ENCODE measurements at regions not wholly inside any gene's neighbourhood (a gene's known extent, or its start where the extent isn't known, plus 50 kb on each side); places are given as distances from the start of the nearest gene placed in this dataset.

GRCh38 chr3:176787506-176787905 is 409.8 kb downstream of the TBL1XR1 start:
- no peak overlapping the region for H3K4me2 ChIP-seq
- no peaks in the 10 kb centered on the region for H3K27me3 ChIP-seq
- H3K9ac ChIP-seq, result no peak overlapping the region
- no peak overlapping the region for H3K4me3 ChIP-seq
- H3K4me1 ChIP-seq, result no peaks in the 10 kb centered on the region
- no peak overlapping the region for H3K27ac ChIP-seq
- no peaks in the 10 kb centered on the region for H4K20me1 ChIP-seq
- H3K9me3 ChIP-seq, result no peaks in the 10 kb centered on the region
- no peaks in the 10 kb centered on the region for H3K36me3 ChIP-seq
- no peak for TF ChIP-seq Cebpa-rat (IDR thresholded peaks at IDR 0.05)

- no peaks in the 10 kb centered on the region for H4K20me1 ChIP-seq
- H3K4me3 ChIP-seq, result no peak overlapping the region
- H3K9ac ChIP-seq, result no peak overlapping the region
- no peaks in the 10 kb centered on the region for H3K9me3 ChIP-seq
- no peak overlapping the region for H3K4me2 ChIP-seq
- H3K27ac ChIP-seq, result no peak overlapping the region
- TF ChIP-seq Cebpa-rat (IDR thresholded peaks at IDR 0.05), result no peak
- no peaks in the 10 kb centered on the region for H3K4me1 ChIP-seq
- no peaks in the 10 kb centered on the region for H3K27me3 ChIP-seq
- H3K36me3 ChIP-seq, result no peaks in the 10 kb centered on the region
Measured at GRCh38 chr3:176785171-176785570, 412.1 kb downstream of the TBL1XR1 start.

GRCh38 chr3:176780766-176781165 is 416.5 kb downstream of the TBL1XR1 start:
- Histone ChIP-seq H3K36me3 (no peaks in the 10 kb centered on the region), H3K4me2 (no peak overlapping the region), H4K20me1 (no peaks in the 10 kb centered on the region), H3K4me1 (no peaks in the 10 kb centered on the region), H3K27me3 (no peaks in the 10 kb centered on the region), H3K9me3 (no peaks in the 10 kb centered on the region), H3K9ac (no peak overlapping the region), H3K27ac (no peak overlapping the region), H3K4me3 (no peak overlapping the region)
- TF ChIP-seq Cebpa-rat (IDR thresholded peaks at IDR 0.05), result no peak

- Histone ChIP-seq H3K9me3 (peaks cover 16% of the 10 kb centered on the region), H3K4me3 (no peak overlapping the region), H4K20me1 (no peaks in the 10 kb centered on the region), H3K4me2 (no peak overlapping the region), H3K27me3 (no peaks in the 10 kb centered on the region), H3K9ac (no peak overlapping the region), H3K27ac (no peak overlapping the region), H3K4me1 (no peaks in the 10 kb centered on the region), H3K36me3 (no peaks in the 10 kb centered on the region)
- no peak for TF ChIP-seq Cebpa-rat (IDR thresholded peaks at IDR 0.05)
Measured at GRCh38 chr3:176776622-176777175, 420.6 kb downstream of the TBL1XR1 start.

GRCh38 chr3:176769547-176770190 is 427.6 kb downstream of the TBL1XR1 start:
- TF ChIP-seq Cebpa-rat (IDR thresholded peaks at IDR 0.05), result no peak
- Histone ChIP-seq H3K4me3 (no peak overlapping the region), H3K9me3 (peaks cover 20% of the 10 kb centered on the region), H3K36me3 (no peaks in the 10 kb centered on the region), H3K9ac (no peak overlapping the region), H3K27ac (no peak overlapping the region), H3K4me1 (no peaks in the 10 kb centered on the region), H3K4me2 (no peak overlapping the region), H3K27me3 (no peaks in the 10 kb centered on the region), H4K20me1 (no peaks in the 10 kb centered on the region)

- no peak for TF ChIP-seq Cebpa-rat (IDR thresholded peaks at IDR 0.05)
- Histone ChIP-seq H3K27ac (no peak overlapping the region), H3K9ac (no peak overlapping the region), H3K4me3 (no peak overlapping the region), H4K20me1 (no peaks in the 10 kb centered on the region), H3K4me2 (no peak overlapping the region), H3K9me3 (peaks cover 7% of the 10 kb centered on the region), H3K4me1 (no peaks in the 10 kb centered on the region), H3K36me3 (no peaks in the 10 kb centered on the region), H3K27me3 (no peaks in the 10 kb centered on the region)
Measured at GRCh38 chr3:176767385-176767784, 429.9 kb downstream of the TBL1XR1 start.

GRCh38 chr3:176766862-176767261 is 430.4 kb downstream of the TBL1XR1 start:
- Histone ChIP-seq H3K9ac (no peak overlapping the region), H3K27me3 (no peaks in the 10 kb centered on the region), H3K4me3 (no peak overlapping the region), H3K9me3 (peaks cover 5% of the 10 kb centered on the region), H3K4me1 (no peaks in the 10 kb centered on the region), H3K36me3 (no peaks in the 10 kb centered on the region), H4K20me1 (no peaks in the 10 kb centered on the region), H3K27ac (no peak overlapping the region), H3K4me2 (no peak overlapping the region)
- TF ChIP-seq Cebpa-rat (IDR thresholded peaks at IDR 0.05), result no peak

- Histone ChIP-seq H3K4me3 (no peak overlapping the region), H3K27me3 (no peaks in the 10 kb centered on the region), H4K20me1 (no peaks in the 10 kb centered on the region), H3K4me1 (no peaks in the 10 kb centered on the region), H3K36me3 (no peaks in the 10 kb centered on the region), H3K9ac (no peak overlapping the region), H3K27ac (no peak overlapping the region), H3K4me2 (no peak overlapping the region), H3K9me3 (no peaks in the 10 kb centered on the region; the same call in 1 of the 2 replicates)
- no peak for TF ChIP-seq Cebpa-rat (IDR thresholded peaks at IDR 0.05)
Measured at GRCh38 chr3:176765382-176765900, 431.8 kb downstream of the TBL1XR1 start.

- H3K27ac ChIP-seq, result no peak overlapping the region
- no peaks in the 10 kb centered on the region for H3K9me3 ChIP-seq
- TF ChIP-seq Cebpa-rat (IDR thresholded peaks at IDR 0.05), result no peak
- no peak overlapping the region for H3K4me3 ChIP-seq
- H3K27me3 ChIP-seq, result no peaks in the 10 kb centered on the region
- no peaks in the 10 kb centered on the region for H3K4me1 ChIP-seq
- H3K9ac ChIP-seq, result no peak overlapping the region
- no peak overlapping the region for H3K4me2 ChIP-seq
- no peaks in the 10 kb centered on the region for H4K20me1 ChIP-seq
- H3K36me3 ChIP-seq, result no peaks in the 10 kb centered on the region
Measured at GRCh38 chr3:176759815-176760506, 437.3 kb downstream of the TBL1XR1 start.

GRCh38 chr3:176757429-176757828 is 439.9 kb downstream of the TBL1XR1 start:
- no peak overlapping the region for H3K4me3 ChIP-seq
- H3K27me3 ChIP-seq, result no peaks in the 10 kb centered on the region
- no peaks in the 10 kb centered on the region for H4K20me1 ChIP-seq
- no peaks in the 10 kb centered on the region for H3K9me3 ChIP-seq
- H3K27ac ChIP-seq, result no peak overlapping the region
- H3K4me1 ChIP-seq, result no peaks in the 10 kb centered on the region
- no peak overlapping the region for H3K9ac ChIP-seq
- TF ChIP-seq Cebpa-rat (IDR thresholded peaks at IDR 0.05), result no peak
- no peaks in the 10 kb centered on the region for H3K36me3 ChIP-seq
- no peak overlapping the region for H3K4me2 ChIP-seq
